ENCODE measurements at regions not wholly inside any gene's neighbourhood (a gene's known extent, or its start where the extent isn't known, plus 50 kb on each side); places are given as distances from the start of the nearest gene placed in this dataset.
A peak's percentile ranks its signal among the peaks of the same experiment; 100 is the strongest.

GRCh38 chr20:63115651-63116411, 100.1 kb downstream of the YTHDF1 start:
- DNase-seq (ENCODE audit: low spot score) = no peak

GRCh38 chr20:63114693-63115311, 101.1 kb downstream of the YTHDF1 start:
- no peak for DNase-seq (ENCODE audit: low spot score)

GRCh38 chr20:63114006-63114692, 101.8 kb downstream of the YTHDF1 start:
- no peak for DNase-seq (ENCODE audit: low spot score)

- no peak for DNase-seq (ENCODE audit: low spot score)
Observed at GRCh38 chr20:63112491-63113219, 103.3 kb downstream of the YTHDF1 start.

GRCh38 chr20:63108247-63108646, 101.5 kb upstream of the BHLHE23 start:
- no peak for DNase-seq (ENCODE audit: low spot score)

- DNase-seq (ENCODE audit: low spot score) = no peak
Observed at GRCh38 chr20:63107449-63108200, 100.9 kb upstream of the BHLHE23 start.

GRCh38 chr20:63106765-63107448, 100.1 kb upstream of the BHLHE23 start:
- DNase-seq (ENCODE audit: low spot score) = no peak

- DNase-seq (ENCODE audit: low spot score) = no peak
Observed at GRCh38 chr20:63106108-63106764, 99.5 kb upstream of the BHLHE23 start.

GRCh38 chr20:63105211-63106107, 98.7 kb upstream of the BHLHE23 start:
- no peak for DNase-seq (ENCODE audit: low spot score)

GRCh38 chr20:63104312-63105181, 97.8 kb upstream of the BHLHE23 start:
- DNase-seq (ENCODE audit: low spot score) = no peak

GRCh38 chr20:63103402-63104311, 96.9 kb upstream of the BHLHE23 start:
- no peak for DNase-seq (ENCODE audit: low spot score)

- peak; percentile 60 for DNase-seq (ENCODE audit: low spot score)
Observed at GRCh38 chr20:63102721-63103375, 96.1 kb upstream of the BHLHE23 start.

- peak; percentile 44 for DNase-seq (ENCODE audit: low spot score)
Observed at GRCh38 chr20:63101781-63102720, 95.3 kb upstream of the BHLHE23 start.

- DNase-seq (ENCODE audit: low spot score) = no peak
Observed at GRCh38 chr20:63100926-63101699, 94.3 kb upstream of the BHLHE23 start.
